ENCODE measurements at regions not wholly inside any gene's neighbourhood (a gene's known extent, or its start where the extent isn't known, plus 50 kb on each side); places are given as distances from the start of the nearest gene placed in this dataset.
"Not testable (repeated sequence)": the region's sequence is repeated elsewhere in the genome, so short reads cannot be mapped to it uniquely, and the experiment has no call there.

- DNase-seq, result no peak
These were observed 222.6 kb upstream of the SMIM31 start for GRCh38 chr4:164531336-164531735.

- no peak for DNase-seq
These were observed 217.1 kb upstream of the SMIM31 start for GRCh38 chr4:164536814-164537213.

- no peak for DNase-seq
These were observed 215.8 kb upstream of the SMIM31 start for GRCh38 chr4:164538097-164538496.

- no peak for DNase-seq
These were observed 212.9 kb upstream of the SMIM31 start for GRCh38 chr4:164540987-164541386.

GRCh38 chr4:164542431-164542830 lies 211.5 kb upstream of the SMIM31 start:
- no peak for DNase-seq

- no peak for DNase-seq
These were observed 202.8 kb upstream of the SMIM31 start for GRCh38 chr4:164550989-164551712.

- DNase-seq, result no peak
These were observed 202.3 kb upstream of the SMIM31 start for GRCh38 chr4:164551713-164552040.

GRCh38 chr4:164571593-164572390 lies 182.1 kb upstream of the SMIM31 start:
- DNase-seq, result no peak

GRCh38 chr4:164572877-164573279 lies 181.1 kb upstream of the SMIM31 start:
- DNase-seq, result no peak

- DNase-seq, result no peak
These were observed 178.1 kb upstream of the SMIM31 start for GRCh38 chr4:164575861-164576260.

- no peak for DNase-seq
These were observed 174.5 kb upstream of the SMIM31 start for GRCh38 chr4:164579270-164579942.

GRCh38 chr4:164591666-164592065 lies 162.3 kb upstream of the SMIM31 start:
- DNase-seq, result no peak

- no peak for DNase-seq
These were observed 158.2 kb upstream of the SMIM31 start for GRCh38 chr4:164595751-164596150.

- no peak for DNase-seq
These were observed 157.5 kb upstream of the SMIM31 start for GRCh38 chr4:164596318-164596878.

GRCh38 chr4:164596927-164597326 lies 157.0 kb upstream of the SMIM31 start:
- no peak for DNase-seq

GRCh38 chr4:164601653-164602052 lies 152.3 kb upstream of the SMIM31 start:
- no peak for DNase-seq

- not testable (repeated sequence) for DNase-seq
These were observed 148.1 kb upstream of the SMIM31 start for GRCh38 chr4:164605791-164606190.

- DNase-seq, result no peak
These were observed 147.5 kb upstream of the SMIM31 start for GRCh38 chr4:164606478-164606877.

- DNase-seq, result no peak
These were observed 140.7 kb upstream of the SMIM31 start for GRCh38 chr4:164613256-164613655.

GRCh38 chr4:164613792-164614191 lies 140.1 kb upstream of the SMIM31 start:
- no peak for DNase-seq

GRCh38 chr4:164614329-164614728 lies 139.6 kb upstream of the SMIM31 start:
- no peak for DNase-seq

- no peak for DNase-seq
These were observed 138.9 kb upstream of the SMIM31 start for GRCh38 chr4:164614999-164615398.

GRCh38 chr4:164615964-164616363 lies 138.0 kb upstream of the SMIM31 start:
- DNase-seq, result no peak

- no peak for DNase-seq
These were observed 137.0 kb upstream of the SMIM31 start for GRCh38 chr4:164616961-164617360.

Measured in NCI-H774 (cell line).